ENCODE measurements at regions not wholly inside any gene's neighbourhood (a gene's known extent, or its start where the extent isn't known, plus 50 kb on each side); places are given as distances from the start of the nearest gene placed in this dataset.
"Not testable (repeated sequence)": the region's sequence is repeated elsewhere in the genome, so short reads cannot be mapped to it uniquely, and the experiment has no call there.

DNA sequence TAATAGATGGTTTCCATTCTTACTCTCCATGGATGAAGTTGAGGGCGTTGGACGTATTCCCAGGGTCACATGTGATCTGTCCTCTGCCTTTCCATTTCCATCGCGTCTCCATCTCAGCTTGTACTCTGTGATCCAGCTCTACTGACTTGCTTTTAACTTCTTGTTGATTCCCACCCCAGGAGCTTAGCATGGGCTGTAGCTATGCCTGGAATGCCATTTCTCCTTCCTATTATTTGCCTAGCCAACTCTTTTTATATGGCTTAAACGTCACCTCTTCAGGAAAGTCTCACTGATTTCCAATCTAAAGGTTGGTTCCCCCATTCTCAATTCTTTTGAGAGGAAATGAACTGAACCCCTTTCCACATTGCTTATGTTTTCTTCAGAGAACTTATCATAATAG is 475.9 kb downstream of the XYLT1 start:
- no peaks in the 10 kb centered on the region for H3K36me3 ChIP-seq
- TF ChIP-seq POLR2A (IDR thresholded peaks at IDR 0.05) (no peak), CTCF (IDR thresholded peaks at IDR 0.05) (no peak)
- intact Hi-C loops (cut with DNase I) = no loop called here
- no peak for DNase-seq
- H3K4me1 ChIP-seq = no peaks in the 10 kb centered on the region
- no peak overlapping the region for H3K4me3 ChIP-seq (replicated peaks in 1 of 3)
- WGBS, 2 donors = 68 to 88% methylated on average over 5 of the region's 5 CpGs
- no peak overlapping the region for H3K27ac ChIP-seq
- H3K9me3 ChIP-seq = no peaks in the 10 kb centered on the region
- H3K27me3 ChIP-seq = no peaks in the 10 kb centered on the region

DNA sequence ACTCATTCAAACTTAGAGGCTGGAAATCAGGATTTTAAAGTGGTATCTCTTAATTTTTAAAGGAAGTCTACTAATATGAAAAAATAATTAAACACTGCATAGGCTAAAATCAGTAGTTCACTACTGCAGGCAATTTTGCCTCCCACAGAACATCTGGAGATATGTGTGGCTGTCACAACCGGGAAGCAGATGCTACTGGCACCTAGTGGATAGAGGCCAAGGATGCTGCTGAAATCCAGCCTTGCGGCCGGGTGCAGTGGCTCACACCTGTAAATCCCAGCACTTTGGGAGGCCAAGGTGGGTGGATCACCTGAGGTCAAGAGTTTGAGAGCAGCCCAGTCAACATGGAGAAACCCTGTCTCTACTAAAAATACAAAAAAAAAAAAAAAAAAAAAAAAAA is 473.9 kb downstream of the XYLT1 start:
- Histone ChIP-seq H3K4me3 (replicated peaks in 1 of 3) (no peak overlapping the region), H3K4me1 (no peaks in the 10 kb centered on the region), H3K27me3 (no peaks in the 10 kb centered on the region), H3K36me3 (no peaks in the 10 kb centered on the region), H3K27ac (no peak overlapping the region), H3K9me3 (no peaks in the 10 kb centered on the region)
- intact Hi-C loops (cut with DNase I) = no loop called here
- WGBS, 2 donors = 60 to 78% methylated on average over 3 of the region's 3 CpGs
- no peak for TF ChIP-seq POLR2A (IDR thresholded peaks at IDR 0.05)
- no peak for TF ChIP-seq CTCF (IDR thresholded peaks at IDR 0.05)
- no peak for DNase-seq

- WGBS, 2 donors = 78 to 84% methylated on average over 6 of the region's 6 CpGs
- intact Hi-C loops (cut with DNase I) = no loop called here
Observed at GRCh38 chr16:16997349-16997748, 473.4 kb downstream of the XYLT1 start.

GRCh38 chr16:17001471-17001870 is 469.3 kb downstream of the XYLT1 start:
- WGBS, 2 donors = 80 to 85% methylated on average over 3 of the region's 3 CpGs
- no peak for TF ChIP-seq CTCF (IDR thresholded peaks at IDR 0.05)
- no peak for TF ChIP-seq POLR2A (IDR thresholded peaks at IDR 0.05)

More at GRCh38 chr16:16997349-16997748, 473.4 kb downstream of the XYLT1 start:
- no peak for DNase-seq
- no peaks in the 10 kb centered on the region for H3K9me3 ChIP-seq
- no peaks in the 10 kb centered on the region for H3K4me1 ChIP-seq
- no peak overlapping the region for H3K4me3 ChIP-seq (replicated peaks in 1 of 3)
- no peaks in the 10 kb centered on the region for H3K36me3 ChIP-seq
- TF ChIP-seq POLR2A (IDR thresholded peaks at IDR 0.05) = no peak
- no peaks in the 10 kb centered on the region for H3K27me3 ChIP-seq
- H3K27ac ChIP-seq = no peak overlapping the region

DNA sequence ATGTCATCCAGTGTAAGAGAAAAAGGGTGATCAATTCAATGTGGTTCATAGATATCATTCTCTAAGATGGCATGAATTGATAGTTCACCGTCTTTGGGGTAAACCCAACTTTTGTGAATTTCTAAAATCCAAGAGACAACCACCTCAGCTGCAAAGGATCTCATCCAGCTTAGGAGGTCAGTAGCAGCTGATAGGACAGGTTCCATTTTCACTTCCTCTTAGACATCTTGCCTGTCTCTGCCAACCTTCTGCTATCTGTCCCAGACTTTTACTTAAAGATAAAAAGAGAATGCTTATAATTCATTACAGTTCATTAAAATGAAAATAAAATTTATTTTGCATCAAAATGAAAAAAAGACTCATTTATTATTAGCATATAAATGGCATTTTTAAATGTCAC is 468.2 kb downstream of the XYLT1 start:
- no peaks in the 10 kb centered on the region for H3K9me3 ChIP-seq
- no peak for TF ChIP-seq POLR2A (IDR thresholded peaks at IDR 0.05)
- TF ChIP-seq CTCF (IDR thresholded peaks at IDR 0.05) = no peak
- no peaks in the 10 kb centered on the region for H3K27me3 ChIP-seq
- DNase-seq = no peak
- H3K4me1 ChIP-seq = no peaks in the 10 kb centered on the region
- intact Hi-C loops (cut with DNase I) = no loop called here
- 88% methylated on average over 1 of the region's 1 CpG for WGBS, 2 donors
- no peaks in the 10 kb centered on the region for H3K36me3 ChIP-seq
- no peak overlapping the region for H3K27ac ChIP-seq
- no peak overlapping the region for H3K4me3 ChIP-seq (replicated peaks in 1 of 3)

More at GRCh38 chr16:17001471-17001870, 469.3 kb downstream of the XYLT1 start:
- H3K4me3 ChIP-seq (replicated peaks in 1 of 3) = no peak overlapping the region
- no peaks in the 10 kb centered on the region for H3K27me3 ChIP-seq
- no peaks in the 10 kb centered on the region for H3K9me3 ChIP-seq
- intact Hi-C loops (cut with DNase I) = no loop called here
- H3K36me3 ChIP-seq = no peaks in the 10 kb centered on the region
- H3K27ac ChIP-seq = no peak overlapping the region
- H3K4me1 ChIP-seq = no peaks in the 10 kb centered on the region
- no peak for DNase-seq

DNA sequence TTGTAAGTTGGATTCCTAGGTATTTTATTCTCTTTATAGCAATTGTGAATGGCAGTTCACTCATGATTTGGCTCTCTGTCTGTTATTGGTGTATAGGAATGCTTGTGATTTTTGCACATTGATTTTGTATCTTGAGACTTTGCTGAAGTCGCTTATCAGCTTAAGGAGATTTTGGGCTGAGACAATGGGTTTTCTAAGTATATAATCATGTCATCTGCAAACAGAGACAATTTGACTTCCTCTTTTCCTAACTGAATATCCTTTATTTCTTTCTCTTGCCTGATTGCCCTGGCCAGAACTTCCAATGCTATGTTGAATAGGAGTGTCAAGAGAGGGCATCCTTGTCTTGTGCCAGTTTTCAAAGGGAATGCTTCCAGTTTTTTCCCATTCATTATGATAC is 464.8 kb downstream of the XYLT1 start:
- 85 to 90% methylated on average over 1 of the region's 1 CpG for WGBS, 2 donors
- H3K4me3 ChIP-seq (replicated peaks in 1 of 3); H3K27me3 ChIP-seq; H3K9me3 ChIP-seq; H3K36me3 ChIP-seq; H3K4me1 ChIP-seq; intact Hi-C loops (cut with DNase I); DNase-seq; H3K27ac ChIP-seq: not testable (repeated sequence)
